Upper lobe of right lung (tissue), 1 donor: ENCODE measurements at regions not wholly inside any gene's neighbourhood (a gene's known extent, or its start where the extent isn't known, plus 50 kb on each side); places are given as distances from the start of the nearest gene placed in this dataset.

ENCODE experiments used
- ATAC-seq: fragments of 200-7000 bp; cut with Tn5 transposase; one replicate; pipeline ENCODE4 v1.9.1; 2020; ENCODE audit warnings: mild to moderate bottlenecking, moderate library complexity
- DNase-seq: peaks from one replicate; pipeline ENCODE4 v3.0.0-alpha.2; 2020
- H3K27ac ChIP-seq: fragments of 200-600 bp; one replicate; pipeline ENCODE4 v1.8.0; 2022
- H3K27me3 ChIP-seq: fragments of 200-600 bp; one replicate; pipeline ENCODE4 v1.8.0; 2022; ENCODE audit warnings: mild to moderate bottlenecking
- H3K36me3 ChIP-seq: fragments of 200-600 bp; one replicate; pipeline ENCODE4 v1.8.0; 2022
- H3K4me1 ChIP-seq: fragments of 200-600 bp; one replicate; pipeline ENCODE4 v1.8.0; 2022
- H3K4me3 ChIP-seq: fragments of 200-600 bp; one replicate; pipeline ENCODE4 v1.8.0; 2022; ENCODE audit warnings: mild to moderate bottlenecking
- H3K9me3 ChIP-seq: fragments of 200-600 bp; one replicate; pipeline ENCODE4 v1.8.0; 2022
- CTCF ChIP-seq: fragments of 200-600 bp; IDR thresholded peaks from one replicate; pipeline ENCODE4 v1.8.0; 2022; ENCODE audit warnings: antibody characterized with exemption
- intact Hi-C: fragments of 100-400 bp; cut with DNase I; formaldehyde crosslinking; loops from one replicate; pipeline ENCODE4 v1.11.0; 2022
- donor health status: DM: no; HTN: yes; CAD: no; lungs with severe emphysema.

- no peak for DNase-seq
- Histone ChIP-seq H3K36me3 (no peaks in the 10 kb centered on the region), H3K4me3 (no peak overlapping the region), H3K4me1 (peaks cover 17% of the 10 kb centered on the region), H3K27ac (no peak overlapping the region), H3K9me3 (no peaks in the 10 kb centered on the region), H3K27me3 (peaks cover 24% of the 10 kb centered on the region)
- intact Hi-C loops = no loop called here
- TF ChIP-seq CTCF = no peak
- ATAC-seq = no peak
Observed at GRCh38 chr12:132430838-132431774, 58.8 kb upstream of the FBRSL1 start.

GRCh38 chr12:132429946-132430643 lies 59.9 kb upstream of the FBRSL1 start:
- H3K4me3 ChIP-seq = no peak overlapping the region
- peaks cover 29% of the 10 kb centered on the region for H3K27me3 ChIP-seq

GRCh38 chr12:132429602-132429945 lies 60.4 kb upstream of the FBRSL1 start:
- intact Hi-C loops = loop anchor here (10.0 kb wide), 1 partner anchor 185 kb away; the partner anchor contains the start of genes LRCOL1 and P2RX2
- Histone ChIP-seq H3K27ac (no peak overlapping the region), H3K4me3 (no peak overlapping the region), H3K4me1 (peaks cover 17% of the 10 kb centered on the region), H3K27me3 (peaks cover 35% of the 10 kb centered on the region), H3K36me3 (no peaks in the 10 kb centered on the region), H3K9me3 (no peaks in the 10 kb centered on the region)
- ATAC-seq (no peak), DNase-seq (no peak)
- no peak for TF ChIP-seq CTCF

More at GRCh38 chr12:132429946-132430643, 59.9 kb upstream of the FBRSL1 start:
- no peak for DNase-seq
- Histone ChIP-seq H3K36me3 (no peaks in the 10 kb centered on the region), H3K9me3 (no peaks in the 10 kb centered on the region), H3K27ac (no peak overlapping the region), H3K4me1 (peaks cover 17% of the 10 kb centered on the region)
- intact Hi-C loops = loop anchor here (10.0 kb wide), 1 partner anchor 185 kb away; the partner anchor contains the start of genes LRCOL1 and P2RX2
- ATAC-seq = peak; percentile 57
- TF ChIP-seq CTCF = no peak

- Histone ChIP-seq H3K27ac (no peak overlapping the region), H3K4me3 (no peak overlapping the region), H3K27me3 (peaks cover 40% of the 10 kb centered on the region), H3K36me3 (no peaks in the 10 kb centered on the region), H3K4me1 (peaks cover 17% of the 10 kb centered on the region), H3K9me3 (no peaks in the 10 kb centered on the region)
- intact Hi-C loops = loop anchor here (10.0 kb wide), 1 partner anchor 186 kb away; the partner anchor contains the start of genes LRCOL1 and P2RX2
- DNase-seq = no peak
- TF ChIP-seq CTCF = no peak
- ATAC-seq = peak; percentile 3
Observed at GRCh38 chr12:132428936-132429601, 60.9 kb upstream of the FBRSL1 start.
